GM18907 (cell line): ENCODE measurements at regions not wholly inside any gene's neighbourhood (a gene's known extent, or its start where the extent isn't known, plus 50 kb on each side); places are given as distances from the start of the nearest gene placed in this dataset.
"Not testable (repeated sequence)": the region's sequence is repeated elsewhere in the genome, so short reads cannot be mapped to it uniquely, and the experiment has no call there.

Experiments used
- ATAC-seq: cut with Tn5 transposase; IDR thresholded peaks from one replicate; pipeline ENCODE4 v1.9.1; 2021; ENCODE audit warnings: mild to moderate bottlenecking, moderate library complexity; ENCODE audit not compliant: unreplicated experiment

- no peak for ATAC-seq
Measured at GRCh38 chr3:5348229-5348902, 160.9 kb downstream of the EDEM1 start.

GRCh38 chr3:5349343-5349742 is 161.8 kb downstream of the EDEM1 start:
- no peak for ATAC-seq

- no peak for ATAC-seq
Measured at GRCh38 chr3:5357089-5357488, 169.6 kb downstream of the EDEM1 start.

GRCh38 chr3:5358911-5359310 is 171.4 kb downstream of the EDEM1 start:
- ATAC-seq, result no peak

- no peak for ATAC-seq
Measured at GRCh38 chr3:5360453-5360852, 172.9 kb downstream of the EDEM1 start.

GRCh38 chr3:5366746-5367145 is 179.2 kb downstream of the EDEM1 start:
- no peak for ATAC-seq

GRCh38 chr3:5371555-5371954 is 184.0 kb downstream of the EDEM1 start:
- not testable (repeated sequence) for ATAC-seq

- ATAC-seq, result no peak
Measured at GRCh38 chr3:5376761-5377160, 189.3 kb downstream of the EDEM1 start.

- ATAC-seq, result not testable (repeated sequence)
Measured at GRCh38 chr3:5379266-5379665, 191.8 kb downstream of the EDEM1 start.

- not testable (repeated sequence) for ATAC-seq
Measured at GRCh38 chr3:5383486-5384263, 196.2 kb downstream of the EDEM1 start.

- no peak for ATAC-seq
Measured at GRCh38 chr3:5384557-5385236, 197.2 kb downstream of the EDEM1 start.

- no peak for ATAC-seq
Measured at GRCh38 chr3:5388091-5388490, 200.6 kb downstream of the EDEM1 start.

- no peak for ATAC-seq
Measured at GRCh38 chr3:5389057-5389456, 201.6 kb downstream of the EDEM1 start.

- ATAC-seq, result peak; percentile 73
Measured at GRCh38 chr3:5390221-5390620, 202.7 kb downstream of the EDEM1 start.

GRCh38 chr3:5390936-5391625 is 203.6 kb downstream of the EDEM1 start:
- ATAC-seq, result no peak

- no peak for ATAC-seq
Measured at GRCh38 chr3:5401002-5401401, 213.5 kb downstream of the EDEM1 start.

- no peak for ATAC-seq
Measured at GRCh38 chr3:5404718-5405117, 217.2 kb downstream of the EDEM1 start.

GRCh38 chr3:5411786-5412185 is 224.3 kb downstream of the EDEM1 start:
- no peak for ATAC-seq

- no peak for ATAC-seq
Measured at GRCh38 chr3:5423076-5423475, 235.6 kb downstream of the EDEM1 start.

- ATAC-seq, result no peak
Measured at GRCh38 chr3:5423523-5423922, 236.0 kb downstream of the EDEM1 start.

GRCh38 chr3:5425371-5425770 is 237.9 kb downstream of the EDEM1 start:
- ATAC-seq, result no peak
